Esophagus mucosa (tissue), 1 donor: ENCODE measurements at regions not wholly inside any gene's neighbourhood (a gene's known extent, or its start where the extent isn't known, plus 50 kb on each side); places are given as distances from the start of the nearest gene placed in this dataset.
"Not testable (repeated sequence)": the region's sequence is repeated elsewhere in the genome, so short reads cannot be mapped to it uniquely, and the experiment has no call there.

ENCODE experiments used
- ATAC-seq: fragments of 200-7000 bp; cut with Tn5 transposase; one replicate; pipeline ENCODE4 v1.9.1; 2020
- donor health status: DM: yes; HTN: yes; CAD: no.

DNA sequence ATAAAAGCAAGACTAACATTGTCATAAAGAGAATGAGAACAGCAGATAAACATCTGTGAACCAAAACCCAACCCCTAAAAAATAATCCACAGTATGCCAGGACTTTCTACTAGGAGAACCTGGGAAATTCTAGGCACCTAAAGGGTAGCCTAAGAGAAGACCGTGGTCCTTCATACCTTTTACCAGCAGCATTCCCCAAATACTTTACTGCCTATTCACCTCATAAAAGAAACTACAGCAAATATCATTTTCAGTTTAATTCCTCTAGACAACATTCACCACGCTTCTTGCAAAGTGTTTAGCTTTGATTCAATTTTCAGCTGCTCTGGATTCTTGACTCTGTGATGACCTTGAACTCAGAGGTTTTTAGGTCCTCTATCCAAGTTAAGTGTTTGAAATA, 1180.7 kb upstream of the B3GALT2 start:
- no peak for ATAC-seq

- ATAC-seq, result no peak
Observed at GRCh38 chr1:194366705-194367104, 1180.3 kb upstream of the B3GALT2 start.

GRCh38 chr1:194362327-194362726, 1175.9 kb upstream of the B3GALT2 start:
- ATAC-seq, result no peak

DNA sequence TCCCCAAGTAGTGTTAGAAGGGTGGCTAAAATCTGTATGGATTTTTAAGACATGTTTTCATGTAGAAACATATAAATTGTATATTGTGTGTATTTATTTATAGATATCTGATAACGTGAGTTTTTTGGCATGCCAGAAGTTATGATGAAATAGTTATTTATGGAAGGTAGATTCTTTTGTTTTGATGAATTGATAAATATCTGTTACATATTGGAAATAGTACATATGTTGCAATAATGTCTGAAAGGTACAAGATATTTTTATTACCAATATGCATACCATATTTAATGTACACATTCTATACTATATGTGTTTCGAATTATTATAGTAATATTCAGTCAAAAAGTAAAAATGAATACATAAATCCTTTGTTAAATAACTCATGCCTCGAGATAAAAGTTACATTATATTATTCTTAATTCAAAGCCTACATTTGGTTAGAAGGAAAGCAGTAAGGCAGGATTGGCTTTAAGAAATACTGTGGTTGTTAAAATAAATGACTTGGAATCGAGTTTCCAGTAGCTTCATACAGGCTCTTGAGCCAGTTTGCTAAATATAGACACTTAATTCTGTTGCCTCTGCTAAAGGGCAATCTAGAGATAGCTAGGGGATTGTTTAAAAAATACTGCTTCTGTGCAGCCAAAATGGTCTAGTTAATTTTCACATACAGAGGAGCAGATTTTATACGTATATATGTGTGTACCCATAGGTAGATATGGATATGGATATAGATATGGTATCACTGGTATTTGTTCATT, 1175.1 kb upstream of the B3GALT2 start:
- no peak for ATAC-seq

DNA sequence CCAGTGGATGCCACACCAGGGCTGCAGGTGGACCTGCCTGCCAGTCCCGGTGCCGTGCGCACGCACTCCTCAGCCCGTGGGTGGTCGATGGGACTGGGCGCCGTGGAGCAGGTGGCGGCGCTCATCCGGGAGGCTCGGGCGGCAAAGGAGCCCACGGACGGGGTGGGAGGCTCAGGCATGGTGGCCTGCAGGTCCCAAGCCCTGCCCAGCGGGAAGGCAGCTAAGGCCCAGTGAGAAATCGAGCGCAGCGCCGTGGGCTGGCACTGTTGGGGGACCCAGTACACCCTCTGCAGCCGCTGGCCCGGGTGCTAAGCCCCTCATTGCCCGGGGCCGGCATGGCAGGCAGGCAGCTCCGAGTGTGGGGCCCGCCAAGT, 1171.8 kb upstream of the B3GALT2 start:
- no peak for ATAC-seq

DNA sequence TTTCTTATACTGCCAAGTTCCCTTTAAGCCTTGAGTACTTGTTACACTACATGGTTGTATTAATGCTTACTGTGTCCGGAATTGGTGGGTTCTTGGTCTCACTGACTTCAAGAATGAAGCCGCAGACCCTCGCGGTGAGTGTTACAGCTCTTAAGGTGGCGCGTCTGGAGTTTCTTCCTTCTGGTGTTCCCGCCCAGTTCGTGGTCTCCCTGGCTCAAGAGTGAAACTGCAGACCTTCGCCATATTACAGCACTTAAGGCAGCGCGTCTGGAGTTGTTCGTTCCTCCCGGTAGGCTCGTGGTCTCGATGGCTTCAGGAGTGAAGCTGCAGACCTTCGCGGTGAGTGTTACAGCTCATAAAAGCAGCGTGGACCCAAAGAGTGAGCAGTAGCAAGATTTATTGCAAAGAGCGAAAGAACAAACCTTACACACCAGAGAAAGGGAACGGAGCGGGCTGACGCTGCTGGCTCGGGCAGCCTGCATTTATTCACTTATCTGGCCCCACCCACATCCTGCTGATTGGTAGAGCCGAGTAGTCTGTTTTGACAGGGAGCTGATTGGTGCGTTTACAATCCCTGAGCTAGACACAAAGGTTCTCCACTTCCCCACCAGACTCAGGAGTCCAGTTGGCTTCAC, 1171.3 kb upstream of the B3GALT2 start:
- not testable (repeated sequence) for ATAC-seq

- no peak for ATAC-seq
Observed at GRCh38 chr1:194355488-194356106, 1169.2 kb upstream of the B3GALT2 start.

- ATAC-seq, result no peak
Observed at GRCh38 chr1:194353121-194353520, 1166.7 kb upstream of the B3GALT2 start.

- no peak for ATAC-seq
Observed at GRCh38 chr1:194347200-194347599, 1160.8 kb upstream of the B3GALT2 start.

GRCh38 chr1:194342484-194343262, 1156.3 kb upstream of the B3GALT2 start:
- no peak for ATAC-seq

GRCh38 chr1:194341587-194341986, 1155.2 kb upstream of the B3GALT2 start:
- ATAC-seq, result no peak

GRCh38 chr1:194339471-194339870, 1153.1 kb upstream of the B3GALT2 start:
- no peak for ATAC-seq

- no peak for ATAC-seq
Observed at GRCh38 chr1:194338241-194338948, 1152.0 kb upstream of the B3GALT2 start.

DNA sequence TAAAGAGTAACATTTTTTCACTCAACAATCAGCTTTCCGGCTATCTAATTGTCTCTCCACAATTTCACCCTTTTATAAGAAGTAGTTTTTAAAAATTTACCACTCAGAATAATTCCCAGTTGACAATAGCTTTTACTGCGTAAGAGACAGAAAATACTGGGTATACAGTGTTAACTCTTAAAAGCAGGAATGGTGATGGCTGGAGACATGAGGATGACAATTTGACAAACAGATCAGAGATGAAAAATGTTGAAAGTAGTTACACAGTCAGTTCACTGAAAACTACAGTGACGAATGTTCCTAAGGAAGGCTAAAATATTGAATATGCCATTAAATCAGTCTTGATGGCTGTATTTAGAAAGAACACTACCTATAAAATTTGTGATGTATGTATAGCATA, 1146.8 kb upstream of the B3GALT2 start:
- no peak for ATAC-seq

- no peak for ATAC-seq
Observed at GRCh38 chr1:194331758-194332157, 1145.3 kb upstream of the B3GALT2 start.

GRCh38 chr1:194322751-194323150, 1136.3 kb upstream of the B3GALT2 start:
- no peak for ATAC-seq

DNA sequence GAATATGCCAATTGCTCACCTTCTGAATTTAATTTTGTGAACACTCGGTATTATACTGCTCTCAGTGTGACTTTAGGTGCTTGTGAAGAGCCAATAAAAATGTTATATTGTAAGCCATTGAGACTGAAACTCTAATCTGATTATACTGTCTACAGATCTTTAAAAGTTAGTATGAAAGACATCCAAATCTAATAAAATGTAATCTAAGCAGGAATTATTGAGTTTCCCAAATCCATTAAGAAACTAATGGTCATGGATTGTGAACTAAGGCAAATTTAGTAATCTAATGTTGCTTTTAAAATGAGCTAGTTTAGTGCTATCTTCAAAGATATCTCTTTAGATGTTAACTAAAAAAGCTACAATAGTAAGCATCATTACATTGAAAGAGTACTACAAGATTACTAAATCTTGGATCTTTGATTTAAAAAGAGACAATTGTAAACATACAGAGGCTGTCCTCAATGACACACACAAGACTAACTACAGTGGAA, 1132.4 kb upstream of the B3GALT2 start:
- ATAC-seq, result no peak

- ATAC-seq, result no peak
Observed at GRCh38 chr1:194309697-194310096, 1123.3 kb upstream of the B3GALT2 start.

DNA sequence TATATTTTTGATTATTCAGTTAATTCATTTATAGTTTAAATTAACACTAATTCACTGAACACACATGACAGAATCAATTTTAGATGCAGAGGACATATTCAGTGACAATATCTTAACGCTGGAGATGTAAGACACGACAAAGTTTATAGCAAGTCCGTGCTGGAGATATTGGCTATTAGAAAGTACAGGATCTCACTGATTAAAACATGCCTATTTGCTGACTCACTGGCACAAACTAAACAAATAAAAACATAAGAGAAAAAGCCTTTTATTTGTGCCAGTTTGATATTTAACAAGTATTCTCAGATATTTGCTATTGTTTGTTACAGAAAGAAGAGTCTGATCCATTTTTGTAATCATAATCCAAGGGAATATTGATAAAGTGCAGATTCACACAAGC, 1122.9 kb upstream of the B3GALT2 start:
- ATAC-seq, result no peak

GRCh38 chr1:194300776-194301175, 1114.4 kb upstream of the B3GALT2 start:
- ATAC-seq, result no peak

GRCh38 chr1:194300340-194300739, 1113.9 kb upstream of the B3GALT2 start:
- no peak for ATAC-seq

DNA sequence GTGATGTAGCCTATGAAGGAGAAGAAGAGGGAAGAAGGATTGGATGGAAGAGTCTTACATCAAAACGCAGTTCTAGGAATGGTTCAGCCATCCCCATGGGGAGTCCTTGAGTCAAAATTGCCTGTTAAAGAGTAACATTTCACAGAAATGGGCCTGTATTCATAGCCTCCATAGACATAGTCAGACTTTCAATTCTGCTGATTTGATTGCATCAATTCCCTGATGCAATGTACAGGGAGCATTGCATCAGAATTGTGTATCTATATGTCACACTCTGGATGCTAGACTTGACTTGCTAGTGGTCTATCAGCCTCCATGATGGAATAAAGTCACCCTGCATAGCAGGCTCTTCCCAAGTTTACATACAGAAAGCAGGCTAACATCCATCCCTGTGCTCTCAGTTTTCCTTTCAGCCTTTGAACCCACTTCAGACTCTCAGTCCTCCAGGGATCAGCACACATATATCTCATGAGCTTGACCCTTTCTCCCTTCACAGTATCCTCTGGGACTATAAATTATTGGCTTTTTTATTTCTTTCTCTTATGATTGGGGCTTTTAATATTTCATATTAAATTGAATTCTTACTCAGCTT, 1111.7 kb upstream of the B3GALT2 start:
- no peak for ATAC-seq
